Trophoblast cell (in vitro differentiated cells and primary cell): ENCODE measurements at regions not wholly inside any gene's neighbourhood (a gene's known extent, or its start where the extent isn't known, plus 50 kb on each side); places are given as distances from the start of the nearest gene placed in this dataset.
"Not testable (repeated sequence)": the region's sequence is repeated elsewhere in the genome, so short reads cannot be mapped to it uniquely, and the experiment has no call there.

Experiments used
- DNase-seq, 2 donors: peaks; one replicate each; pipeline ENCODE4 v3.0.0-alpha.2; 2016
- H2AFZ ChIP-seq: 2 replicates; pipeline ENCODE4 v1.6.1; 2013; ENCODE audit warnings: low read length, moderate library complexity, mild to moderate bottlenecking; ENCODE audit not compliant: insufficient read depth, poor library complexity
- H2AK5ac ChIP-seq: 2 replicates; pipeline ENCODE4 v1.6.1; 2013; ENCODE audit warnings: mild to moderate bottlenecking, low read length
- H2BK120ac ChIP-seq: 2 replicates; pipeline ENCODE4 v1.6.1; 2013; ENCODE audit warnings: low read length, mild to moderate bottlenecking, moderate library complexity; ENCODE audit not compliant: insufficient read depth, poor library complexity
- H2BK12ac ChIP-seq: 2 replicates; pipeline ENCODE4 v1.6.1; 2013; ENCODE audit warnings: mild to moderate bottlenecking, low read length, moderate library complexity
- H2BK5ac ChIP-seq: 2 replicates; pipeline ENCODE4 v1.6.1; 2013; ENCODE audit warnings: low read length, low read depth, moderate library complexity, mild to moderate bottlenecking; ENCODE audit not compliant: poor library complexity
- H3K14ac ChIP-seq: 2 replicates; pipeline ENCODE4 v1.6.1; 2013; ENCODE audit warnings: mild to moderate bottlenecking, low read length
- H3K18ac ChIP-seq: 2 replicates; pipeline ENCODE4 v1.6.1; 2013; ENCODE audit warnings: mild to moderate bottlenecking, low read length
- H3K23ac ChIP-seq: 2 replicates; pipeline ENCODE4 v1.6.1; 2013; ENCODE audit warnings: low read length
- H3K27ac ChIP-seq: 2 replicates; pipeline ENCODE4 v1.5.1; 2013; ENCODE audit warnings: low read depth, mild to moderate bottlenecking, inconsistent platforms, low read length, moderate library complexity
- H3K27me3 ChIP-seq: 2 replicates; pipeline ENCODE4 v1.6.1; 2013; ENCODE audit warnings: inconsistent platforms, mild to moderate bottlenecking, low read length, moderate library complexity; ENCODE audit not compliant: insufficient read depth
- H3K36me3 ChIP-seq, 2 experiments: 1 replicate in 1 of 2; 2 replicates in 1 of 2; pipeline ENCODE4 v1.6.1; 2013; ENCODE audit warnings: low read length in 2 of 2, mild to moderate bottlenecking in 2 of 2, moderate library complexity in 1 of 2; ENCODE audit not compliant: insufficient read depth in 2 of 2, control insufficient read depth in 1 of 2
- H3K4ac ChIP-seq: 2 replicates; pipeline ENCODE4 v1.6.1; 2013; ENCODE audit warnings: low read depth, mild to moderate bottlenecking, low read length, moderate library complexity
- H3K4me1 ChIP-seq, 2 experiments: 1 replicate in 1 of 2; 2 replicates in 1 of 2; pipeline ENCODE4 v1.6.1; 2013; ENCODE audit warnings: low read length in 2 of 2, mild to moderate bottlenecking in 2 of 2, moderate library complexity in 1 of 2; ENCODE audit not compliant: insufficient read depth in 2 of 2, control insufficient read depth in 1 of 2
- H3K4me2 ChIP-seq: 2 replicates; pipeline ENCODE4 v1.6.1; 2013; ENCODE audit warnings: inconsistent platforms, mild to moderate bottlenecking, low read length, moderate library complexity
- H3K4me3 ChIP-seq: 2 replicates; pipeline ENCODE4 v1.5.1; 2013; ENCODE audit warnings: mild to moderate bottlenecking, low read depth, low read length, inconsistent platforms
- H3K79me1 ChIP-seq: one replicate; pipeline ENCODE4 v1.6.1; 2013; ENCODE audit warnings: low read length
- H3K79me2 ChIP-seq: 2 replicates; pipeline ENCODE4 v1.6.1; 2013; ENCODE audit warnings: low read length, mild to moderate bottlenecking; ENCODE audit not compliant: control insufficient read depth, insufficient read depth, poor library complexity
- H3K9ac ChIP-seq: 2 replicates; pipeline ENCODE4 v1.6.1; 2013; ENCODE audit warnings: mild to moderate bottlenecking, low read length
- H3K9me3 ChIP-seq: 2 replicates; pipeline ENCODE4 v1.6.1; 2013; ENCODE audit warnings: low read depth, mild to moderate bottlenecking, control low read depth, inconsistent platforms, low read length; ENCODE audit not compliant: insufficient read depth
- H4K12ac ChIP-seq: 2 replicates; pipeline ENCODE4 v1.6.1; 2013; ENCODE audit warnings: low read depth, mild to moderate bottlenecking, low read length, moderate library complexity
- H4K8ac ChIP-seq: 2 replicates; pipeline ENCODE4 v1.6.1; 2013; ENCODE audit warnings: low read depth, mild to moderate bottlenecking, low read length, moderate library complexity
- H4K91ac ChIP-seq: one replicate; pipeline ENCODE4 v1.6.1; 2013; ENCODE audit warnings: low read depth, mild to moderate bottlenecking, low read length, moderate library complexity
- WGBS: extraction: QIAGEN DNeasy Blood & Tissue Kit; methylation state at CpG from one replicate; pipeline ENCODE4 v1.1.7; 2013; ENCODE audit warnings: missing lambda C conversion rate; ENCODE audit not compliant: insufficient read length, insufficient coverage; ENCODE audit errors: extremely low coverage; 5-methylcytosine and 5-hydroxymethylcytosine counted together

- WGBS: no CpG with 5 or more reads among the region's 1 CpG
- Histone ChIP-seq H3K79me2 (no peaks in the 10 kb centered on the region), H3K36me3 (no peaks in the 10 kb centered on the region), H3K27me3 (no peaks in the 10 kb centered on the region), H2BK5ac (no peak overlapping the region), H3K23ac (no peak overlapping the region), H3K27ac (no peak overlapping the region), H2BK120ac (no peak overlapping the region), H3K14ac (no peak overlapping the region), H2AFZ (no peak overlapping the region), H2BK12ac (no peak overlapping the region), H4K8ac (no peak overlapping the region), H3K18ac (no peak overlapping the region), H3K4me3 (no peak overlapping the region), H3K9ac (no peak overlapping the region), H4K91ac (no peak overlapping the region), H3K4me1 (no peaks in the 10 kb centered on the region), H4K12ac (no peak overlapping the region), H3K4me2 (no peak overlapping the region), H3K9me3 (no peaks in the 10 kb centered on the region), H3K79me1 (no peaks in the 10 kb centered on the region), H3K4ac (no peak overlapping the region), H2AK5ac (no peak overlapping the region)
- no peak for DNase-seq
These were observed 476.5 kb downstream of the DTWD2 start for GRCh38 chr5:118511846-118512245.

- no peak overlapping the region for H4K12ac ChIP-seq
- H2BK120ac ChIP-seq: no peak overlapping the region
- H3K23ac ChIP-seq: no peak overlapping the region
- H3K4ac ChIP-seq: no peak overlapping the region
- no peak overlapping the region for H2AK5ac ChIP-seq
- H3K4me3 ChIP-seq: no peak overlapping the region
- no peak overlapping the region for H2BK5ac ChIP-seq
- no peaks in the 10 kb centered on the region for H3K4me1 ChIP-seq
- no peak overlapping the region for H3K18ac ChIP-seq
- no peak overlapping the region for H3K9ac ChIP-seq
- no peaks in the 10 kb centered on the region for H3K79me1 ChIP-seq
- peaks cover 2% of the 10 kb centered on the region for H3K9me3 ChIP-seq
- no peak overlapping the region for H4K91ac ChIP-seq
- no peak overlapping the region for H3K27ac ChIP-seq
- no peak for DNase-seq
- WGBS: no CpG with 5 or more reads among the region's 4 CpGs
- no peak overlapping the region for H3K14ac ChIP-seq
- H3K79me2 ChIP-seq: no peaks in the 10 kb centered on the region
- H2BK12ac ChIP-seq: no peak overlapping the region
- no peaks in the 10 kb centered on the region for H3K27me3 ChIP-seq
- no peak overlapping the region for H4K8ac ChIP-seq
- H3K4me2 ChIP-seq: no peak overlapping the region
- no peak overlapping the region for H2AFZ ChIP-seq
- H3K36me3 ChIP-seq: no peaks in the 10 kb centered on the region
These were observed 482.0 kb downstream of the DTWD2 start for GRCh38 chr5:118506217-118506852.

- H2BK120ac ChIP-seq, H2AFZ ChIP-seq, H2BK12ac ChIP-seq, H3K9ac ChIP-seq, H3K79me2 ChIP-seq, H3K4me2 ChIP-seq, H4K8ac ChIP-seq, H3K9me3 ChIP-seq, H4K91ac ChIP-seq, H2BK5ac ChIP-seq, H2AK5ac ChIP-seq, H3K36me3 ChIP-seq, H3K27ac ChIP-seq, H3K79me1 ChIP-seq, H3K4ac ChIP-seq, H3K27me3 ChIP-seq, H4K12ac ChIP-seq, H3K14ac ChIP-seq, H3K18ac ChIP-seq, H3K4me3 ChIP-seq, H3K4me1 ChIP-seq, DNase-seq, H3K23ac ChIP-seq: not testable (repeated sequence)
- WGBS: no CpG with 5 or more reads among the region's 9 CpGs
These were observed 486.1 kb downstream of the DTWD2 start for GRCh38 chr5:118502232-118502631.

- no peaks in the 10 kb centered on the region for H3K9me3 ChIP-seq
- no peak overlapping the region for H3K14ac ChIP-seq
- H3K4me1 ChIP-seq: no peaks in the 10 kb centered on the region
- H3K27ac ChIP-seq: no peak overlapping the region
- H4K12ac ChIP-seq: no peak overlapping the region
- H4K8ac ChIP-seq: no peak overlapping the region
- no peak overlapping the region for H3K23ac ChIP-seq
- no peak overlapping the region for H3K4me3 ChIP-seq
- no peak overlapping the region for H4K91ac ChIP-seq
- H2BK5ac ChIP-seq: no peak overlapping the region
- H2BK120ac ChIP-seq: no peak overlapping the region
- no peak overlapping the region for H2AFZ ChIP-seq
- no peaks in the 10 kb centered on the region for H3K36me3 ChIP-seq
- H3K4ac ChIP-seq: no peak overlapping the region
- H2AK5ac ChIP-seq: no peak overlapping the region
- H3K27me3 ChIP-seq: no peaks in the 10 kb centered on the region
- H3K18ac ChIP-seq: no peak overlapping the region
- H3K9ac ChIP-seq: no peak overlapping the region
- no CpG with 5 or more reads among the region's 1 CpG for WGBS
- no peak for DNase-seq
- H3K79me1 ChIP-seq: no peaks in the 10 kb centered on the region
- no peak overlapping the region for H3K4me2 ChIP-seq
- no peak overlapping the region for H2BK12ac ChIP-seq
- H3K79me2 ChIP-seq: no peaks in the 10 kb centered on the region
These were observed 497.0 kb downstream of the DTWD2 start for GRCh38 chr5:118491351-118491750.
